HPDE6-E6E7 (cell line): ENCODE measurements at regions not wholly inside any gene's neighbourhood (a gene's known extent, or its start where the extent isn't known, plus 50 kb on each side); places are given as distances from the start of the nearest gene placed in this dataset.

Experiments
- DNase-seq: peaks from one replicate; pipeline ENCODE4 v3.0.0; 2011; ENCODE audit warnings: missing footprints; ENCODE audit errors: extremely low spot score

DNA sequence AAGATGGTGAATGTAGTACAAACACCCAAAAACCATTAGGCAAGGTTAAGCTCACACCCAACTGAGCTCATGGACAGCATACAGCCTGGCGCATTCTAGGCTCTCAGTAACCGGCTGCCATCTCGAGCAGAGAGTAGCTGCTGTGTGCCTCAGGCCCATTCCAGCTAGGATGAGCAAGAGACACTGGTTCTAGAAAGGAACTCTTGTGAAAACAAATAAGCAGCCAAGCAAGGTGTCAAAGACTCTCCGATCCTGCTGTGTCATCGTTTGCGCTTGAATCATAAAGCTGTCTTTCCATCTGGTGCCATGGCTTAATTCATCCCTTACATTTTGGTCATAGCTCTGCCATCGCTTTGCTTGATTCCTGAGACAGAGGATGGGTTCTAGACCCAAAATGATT is 135.4 kb upstream of the MSX2 start:
- DNase-seq = no peak

DNA sequence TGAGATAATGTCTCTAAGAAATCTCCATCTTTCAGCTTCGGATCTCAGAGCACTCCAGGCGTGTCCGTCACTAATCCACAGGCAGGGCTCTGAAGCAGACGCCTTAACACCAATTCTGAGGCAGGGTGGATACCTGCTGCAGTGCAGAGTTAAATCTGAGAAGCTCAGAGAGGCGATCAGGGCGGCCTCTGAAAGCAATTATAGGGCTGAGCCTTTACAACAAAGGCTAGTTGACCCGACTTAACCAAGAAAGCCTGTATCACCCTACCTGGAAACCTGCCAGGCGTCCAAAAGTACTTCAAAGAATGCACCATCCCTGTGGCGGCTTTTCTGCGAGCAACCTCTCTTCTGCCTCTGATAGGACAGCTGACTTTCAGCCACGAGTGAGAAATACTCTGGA is 134.8 kb upstream of the MSX2 start:
- DNase-seq = no peak

DNA sequence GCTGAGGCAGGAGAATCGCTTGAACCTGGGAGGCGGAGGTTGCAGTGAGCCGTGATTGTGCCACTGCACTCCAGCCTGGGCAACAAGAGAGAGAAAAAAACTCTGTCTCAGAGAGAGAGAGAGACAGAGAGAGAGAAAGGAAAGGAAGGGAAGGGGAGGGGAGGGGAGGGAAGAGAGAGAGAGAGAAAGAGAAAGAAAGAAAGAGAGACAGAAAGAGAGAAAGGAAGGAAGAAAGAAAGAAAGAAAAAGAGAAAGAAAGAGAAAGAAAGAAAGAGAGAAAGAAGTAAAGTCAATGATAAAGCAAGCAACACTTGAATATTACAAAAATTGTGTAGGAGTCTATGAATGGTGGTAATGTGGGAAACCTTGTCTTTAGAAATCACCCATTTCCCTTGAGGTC is 133.6 kb upstream of the MSX2 start:
- no peak for DNase-seq

DNA sequence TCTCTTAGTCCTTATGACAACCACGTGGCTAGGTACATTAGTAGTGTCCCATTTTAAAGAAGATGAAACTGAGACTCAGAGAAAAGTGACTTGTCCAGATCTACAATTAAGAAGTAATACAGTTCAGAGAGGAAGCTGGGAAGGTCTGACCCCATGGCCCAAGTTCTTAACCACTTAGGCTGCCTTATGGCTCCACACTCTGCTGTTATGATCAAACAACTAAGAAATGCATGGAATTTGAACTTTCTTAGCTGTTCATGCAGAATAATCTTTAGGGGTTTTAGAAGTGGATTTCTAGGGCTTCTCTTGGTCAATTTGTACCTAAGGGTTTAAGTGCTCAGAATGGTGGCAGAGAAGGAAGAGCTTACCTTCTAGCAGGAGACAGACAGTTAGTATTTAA is 128.0 kb upstream of the MSX2 start:
- no peak for DNase-seq

DNA sequence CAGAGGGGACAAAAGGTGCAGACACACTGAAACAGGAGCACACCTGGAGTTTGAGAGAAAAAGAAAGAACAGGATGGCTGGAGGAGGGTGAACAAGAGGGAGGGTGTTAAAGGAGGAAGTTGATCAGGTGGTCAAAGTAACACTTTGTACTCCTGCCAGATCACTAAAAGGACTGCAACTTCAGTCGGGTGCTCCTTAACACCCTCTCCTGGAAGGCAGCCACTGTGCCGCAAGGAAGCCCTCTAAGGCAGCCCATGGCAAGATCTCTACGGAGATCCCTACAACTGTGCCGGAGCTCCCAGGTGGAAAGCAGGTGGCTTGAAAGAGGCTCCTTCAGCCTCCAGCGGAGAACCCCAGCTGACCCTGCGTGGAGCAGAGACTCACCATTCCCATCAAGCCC is 124.4 kb upstream of the MSX2 start:
- DNase-seq = no peak

DNA sequence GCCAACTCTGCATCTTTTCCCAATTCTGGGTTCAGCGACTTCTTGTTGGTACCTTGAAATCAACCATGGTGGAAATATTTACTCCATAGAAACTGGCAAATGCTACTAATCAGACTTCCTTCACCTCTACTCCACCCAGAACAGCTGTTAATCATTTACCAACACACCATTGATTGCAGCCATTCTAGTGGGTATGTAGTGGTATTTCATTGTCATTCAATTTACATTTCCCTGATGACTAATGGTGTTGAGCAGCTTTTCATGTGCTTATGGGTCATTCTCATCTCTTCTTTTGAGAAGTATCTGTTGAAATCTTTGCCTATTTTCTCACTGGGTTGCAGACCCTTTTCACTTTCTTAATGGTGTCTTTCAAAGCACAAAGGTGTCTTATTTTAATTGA is 122.4 kb upstream of the MSX2 start:
- DNase-seq = no peak

DNA sequence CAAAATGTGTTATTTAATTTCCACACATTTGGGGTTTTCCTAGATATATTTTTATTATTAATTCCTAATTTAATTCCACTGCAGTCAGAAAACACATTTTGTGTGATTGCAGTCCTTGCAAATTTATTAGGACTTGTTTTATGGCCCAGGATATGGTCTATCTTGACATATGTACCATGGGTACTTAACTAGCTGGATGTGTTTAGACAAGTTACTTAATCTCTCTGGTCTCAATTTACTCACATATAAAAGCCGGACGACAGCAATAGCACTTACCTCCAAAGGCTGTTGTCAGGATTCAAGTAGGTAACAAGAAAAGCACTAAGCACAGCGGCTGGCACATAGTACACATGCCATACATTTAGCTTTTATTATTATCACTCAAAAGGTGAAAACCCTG is 118.2 kb upstream of the MSX2 start:
- no peak for DNase-seq

DNA sequence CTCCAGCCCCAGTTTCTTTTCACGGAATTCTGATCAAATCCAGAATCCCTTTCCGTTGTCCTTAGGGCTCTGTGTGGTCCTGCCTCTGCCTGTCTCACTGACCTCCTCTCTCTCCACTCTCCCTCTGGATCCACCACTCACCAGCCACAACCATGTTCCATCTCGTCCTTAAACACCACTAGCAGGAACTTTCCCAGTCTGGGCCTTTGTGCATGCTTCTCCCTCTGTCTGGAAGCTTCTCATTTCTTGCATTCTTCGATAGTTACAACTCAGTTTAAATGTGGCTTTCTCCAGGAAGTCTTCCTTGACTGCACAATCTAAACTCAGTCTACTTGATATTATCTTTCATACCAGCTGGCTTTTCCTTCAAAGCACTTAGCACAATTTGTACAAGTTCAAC is 117.7 kb upstream of the MSX2 start:
- no peak for DNase-seq

DNA sequence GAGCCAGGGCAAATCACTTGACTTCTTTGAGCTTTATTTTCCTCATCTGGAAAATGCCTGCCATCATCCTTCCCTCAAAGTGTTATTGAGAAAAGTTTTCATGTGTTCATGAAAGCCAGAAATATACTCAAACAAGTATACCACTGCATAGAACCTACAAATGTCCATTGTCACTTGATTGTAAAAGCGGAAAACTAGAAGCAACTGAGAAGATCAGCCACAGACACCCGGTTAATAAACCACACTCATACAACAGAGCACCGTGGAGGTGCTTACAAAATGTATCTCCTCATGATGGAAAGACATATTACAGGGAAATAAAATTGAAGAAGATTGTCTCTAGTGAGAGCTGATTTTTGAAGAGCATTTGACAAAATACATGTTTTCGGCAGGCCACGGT is 117.2 kb upstream of the MSX2 start:
- no peak for DNase-seq

DNA sequence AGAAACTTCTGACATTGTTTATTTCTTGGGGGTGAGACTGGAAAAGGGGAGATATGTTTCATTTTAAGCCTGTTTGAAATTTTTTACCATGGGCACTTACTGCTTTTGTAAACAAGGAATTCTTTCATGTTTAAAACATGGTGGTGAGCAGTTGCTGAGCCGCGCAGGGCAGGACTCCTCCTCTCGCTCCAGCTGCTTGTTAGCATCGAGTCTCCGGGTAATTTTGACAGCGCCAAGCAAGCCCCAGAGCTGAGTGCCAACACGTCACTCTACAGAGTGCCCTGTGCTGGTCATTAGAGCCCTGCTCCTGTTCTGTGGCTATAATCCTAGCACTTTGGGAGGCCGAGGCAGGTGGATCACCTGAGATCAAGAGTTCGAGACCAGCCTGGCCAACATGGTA is 116.5 kb upstream of the MSX2 start:
- no peak for DNase-seq

DNA sequence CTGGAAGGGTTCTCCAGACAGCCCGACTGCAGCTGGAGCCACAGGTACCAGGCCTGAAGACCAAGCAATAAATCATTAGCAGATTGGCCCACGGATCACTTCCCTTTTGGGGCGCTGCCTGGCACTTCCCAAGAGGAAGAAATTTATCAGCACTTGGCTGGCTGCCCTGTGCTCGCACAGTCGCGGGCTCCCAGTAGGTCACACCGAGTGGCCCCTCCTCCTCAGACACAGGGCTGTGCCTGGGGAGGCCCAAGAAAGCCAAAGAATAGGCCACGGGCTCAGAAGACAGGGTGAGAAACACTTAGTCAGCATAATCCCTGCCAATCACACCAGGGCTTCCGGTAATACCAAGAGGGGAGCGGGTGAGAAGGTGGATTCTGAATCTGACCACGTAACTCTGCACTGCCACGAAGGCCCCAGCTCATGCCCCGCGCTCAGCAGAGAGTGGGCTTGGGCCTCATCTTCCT is 115.7 kb upstream of the MSX2 start:
- no peak for DNase-seq

DNA sequence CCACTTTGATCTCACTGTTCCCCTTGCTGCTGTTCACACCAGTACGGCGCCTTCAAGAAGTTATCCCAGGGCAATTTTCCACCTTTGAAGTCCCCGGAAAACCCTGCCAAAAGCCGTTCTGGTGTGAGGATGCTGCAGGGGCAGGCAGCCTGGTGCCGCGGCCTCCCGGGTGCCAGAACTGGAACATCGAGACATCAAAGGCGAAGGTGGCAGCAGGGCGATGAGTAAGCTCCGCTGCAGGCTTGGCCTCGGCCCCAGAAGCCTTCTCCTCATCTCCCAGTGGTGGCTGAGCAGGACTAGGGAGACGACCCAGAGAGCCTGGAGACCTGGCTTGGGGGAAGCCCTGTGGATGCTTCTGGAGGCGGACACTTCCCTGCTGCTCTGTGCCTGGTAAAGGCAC is 115.3 kb upstream of the MSX2 start:
- no peak for DNase-seq

DNA sequence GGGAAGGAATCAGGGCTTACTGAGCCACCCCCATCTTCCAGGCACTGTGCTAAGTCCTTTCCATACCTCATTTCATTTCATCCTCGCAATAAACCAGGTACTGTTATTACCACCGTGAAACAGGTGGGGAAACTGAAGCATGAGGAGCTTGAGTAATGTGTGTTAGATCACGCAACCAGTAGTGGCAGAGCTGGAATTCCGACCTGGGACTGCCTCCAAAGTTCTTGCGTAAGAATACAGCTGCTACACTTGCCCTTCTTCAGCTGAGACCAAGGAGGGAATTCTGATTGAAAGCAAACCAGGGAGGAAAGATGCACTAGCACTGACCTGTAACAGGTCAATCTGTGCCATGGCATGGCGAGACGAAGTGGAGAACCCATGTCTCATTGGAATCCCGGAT is 113.4 kb upstream of the MSX2 start:
- DNase-seq = no peak

DNA sequence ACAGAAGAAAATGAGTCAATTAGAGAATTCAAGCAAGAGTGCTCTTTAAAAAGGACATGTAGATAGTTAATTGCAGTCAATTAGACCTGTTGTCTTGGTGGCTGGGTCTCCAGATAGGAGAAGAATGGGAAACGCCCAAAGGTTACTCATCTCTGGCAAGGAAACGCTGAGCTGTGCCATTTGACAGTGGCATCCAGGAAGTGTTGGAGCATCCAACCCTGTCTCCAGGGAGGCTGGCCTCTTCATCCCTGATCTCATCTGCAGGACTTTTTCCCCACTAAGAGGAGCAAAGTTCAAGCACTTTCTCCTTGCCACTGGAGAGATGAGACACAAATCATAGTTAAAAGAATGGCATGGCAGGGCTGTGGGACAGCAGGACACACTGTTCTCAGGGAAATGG is 111.7 kb upstream of the MSX2 start:
- DNase-seq = no peak

DNA sequence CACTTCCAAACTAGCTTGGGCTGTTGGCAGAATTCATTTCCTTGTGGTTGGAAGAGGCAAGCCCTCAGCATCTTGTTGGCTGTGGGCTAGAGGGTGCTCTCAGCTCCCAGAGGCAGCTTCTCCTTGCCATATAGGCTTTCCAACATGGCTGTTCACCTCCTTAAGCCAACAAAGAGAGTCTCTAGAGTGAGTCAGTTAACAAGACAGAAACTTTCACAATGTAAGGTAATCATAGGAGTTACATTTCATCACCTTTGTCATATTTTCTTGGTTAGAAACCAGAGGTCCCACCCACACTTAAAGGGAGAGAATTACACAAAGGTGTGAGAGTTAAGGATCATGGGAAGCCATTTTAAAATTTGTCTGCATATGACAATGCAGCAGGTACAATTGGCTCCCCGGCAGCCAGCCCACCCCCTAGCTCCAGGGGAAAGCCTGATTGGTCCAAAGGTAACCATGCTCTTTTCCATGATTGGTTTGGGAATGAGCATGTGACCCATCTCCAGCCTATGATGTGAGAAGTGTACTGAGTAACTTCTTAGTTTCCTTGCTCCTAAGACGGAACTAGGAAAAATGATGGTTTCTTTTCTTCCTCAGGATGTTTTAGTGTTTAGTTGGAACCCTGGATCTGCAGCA is 109.8 kb upstream of the MSX2 start:
- DNase-seq = no peak

DNA sequence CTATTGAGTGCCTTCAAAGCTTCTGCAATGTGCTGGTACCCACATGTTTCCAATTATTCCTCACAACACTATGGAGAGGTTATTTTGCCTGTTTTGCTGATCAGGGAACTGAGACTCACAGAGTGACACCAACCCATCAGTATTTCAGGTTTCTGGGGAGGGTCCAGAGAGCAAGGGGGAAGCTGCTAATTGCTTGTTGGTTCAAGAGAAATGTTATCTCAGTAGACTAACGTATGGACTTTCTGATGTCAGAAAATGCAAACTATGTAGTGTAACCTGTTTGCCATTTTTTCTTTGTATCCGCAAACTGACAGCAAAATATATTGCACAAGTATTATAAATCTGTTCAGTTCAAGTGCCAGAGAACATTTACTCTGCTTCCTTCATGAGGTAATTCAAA is 108.3 kb upstream of the MSX2 start:
- no peak for DNase-seq

DNA sequence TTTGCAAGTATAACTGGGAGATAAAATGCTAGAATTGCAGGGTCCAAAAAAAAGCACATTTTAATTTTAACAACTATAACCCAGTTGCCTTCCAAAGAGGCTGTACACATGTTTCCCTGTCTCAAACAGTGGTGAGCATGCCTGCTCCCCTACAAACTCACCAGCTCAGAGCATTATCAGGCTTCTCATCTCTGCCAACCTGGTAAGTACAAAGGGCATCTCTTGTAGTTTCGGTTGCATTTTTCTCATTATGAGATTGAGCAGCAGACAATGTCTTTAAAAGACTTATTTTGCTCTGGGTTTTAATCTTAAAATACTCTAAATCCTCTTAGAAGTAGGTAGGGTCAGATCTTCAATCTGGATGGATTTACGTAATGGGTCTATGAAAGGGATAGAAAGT is 107.1 kb upstream of the MSX2 start:
- no peak for DNase-seq

DNA sequence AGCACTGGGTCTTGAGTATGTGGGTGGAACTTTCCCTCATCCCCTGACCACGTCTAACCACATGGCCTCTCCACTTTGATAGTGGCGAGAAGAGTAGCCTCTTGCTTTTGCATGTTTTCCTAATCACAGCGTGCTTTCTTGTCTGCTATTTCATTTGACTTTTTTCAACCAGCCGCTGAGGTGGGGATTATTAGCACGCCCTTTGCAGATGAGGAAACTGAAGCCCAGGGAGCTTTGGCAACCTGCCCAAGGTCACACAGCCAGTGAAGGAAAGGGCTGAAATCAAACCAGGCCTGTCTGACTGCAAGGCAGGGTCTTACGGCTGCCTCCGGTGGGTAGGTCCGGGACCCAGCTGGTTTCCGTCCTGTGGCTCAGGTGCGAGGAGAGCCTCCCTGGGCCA is 106.5 kb upstream of the MSX2 start:
- no peak for DNase-seq

DNA sequence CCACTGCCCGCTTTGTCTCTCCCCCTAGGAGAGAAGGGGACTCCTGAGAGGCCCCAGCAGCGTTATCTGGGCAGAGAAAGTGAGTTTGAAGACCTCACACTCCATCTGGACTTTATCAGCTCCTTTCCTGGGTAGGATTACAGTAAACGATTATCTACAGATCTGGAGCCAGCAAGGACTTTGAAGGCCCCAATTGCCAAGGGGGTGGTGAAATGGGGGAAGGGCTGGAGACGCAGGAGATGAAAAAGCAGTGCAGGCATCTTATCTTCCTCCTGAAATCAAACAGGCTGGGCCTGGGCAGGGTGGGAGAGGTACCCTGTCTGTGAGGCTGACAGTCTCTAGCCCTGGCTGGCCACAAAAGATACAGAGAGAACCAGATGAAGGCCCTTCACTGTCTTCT is 105.8 kb upstream of the MSX2 start:
- no peak for DNase-seq

DNA sequence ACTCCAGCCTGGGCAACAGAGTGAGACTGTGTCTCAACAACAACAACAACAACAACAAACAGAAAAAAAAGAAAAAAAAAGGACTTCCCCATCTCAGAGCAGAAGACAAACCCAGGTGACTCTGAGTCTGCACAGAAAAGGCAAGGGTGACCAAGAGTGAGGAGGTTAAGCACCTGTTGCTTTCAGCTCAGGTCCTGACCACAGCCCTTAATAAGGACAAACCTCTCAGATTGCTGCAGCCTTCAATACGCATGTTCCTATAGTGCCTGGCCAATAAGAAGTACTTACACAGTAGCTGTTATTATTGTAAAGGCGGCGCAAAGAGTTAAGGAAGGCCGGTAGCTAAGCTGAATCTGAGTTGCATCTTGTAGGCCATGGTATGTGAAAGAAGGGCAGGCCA is 102.3 kb upstream of the MSX2 start:
- no peak for DNase-seq

DNA sequence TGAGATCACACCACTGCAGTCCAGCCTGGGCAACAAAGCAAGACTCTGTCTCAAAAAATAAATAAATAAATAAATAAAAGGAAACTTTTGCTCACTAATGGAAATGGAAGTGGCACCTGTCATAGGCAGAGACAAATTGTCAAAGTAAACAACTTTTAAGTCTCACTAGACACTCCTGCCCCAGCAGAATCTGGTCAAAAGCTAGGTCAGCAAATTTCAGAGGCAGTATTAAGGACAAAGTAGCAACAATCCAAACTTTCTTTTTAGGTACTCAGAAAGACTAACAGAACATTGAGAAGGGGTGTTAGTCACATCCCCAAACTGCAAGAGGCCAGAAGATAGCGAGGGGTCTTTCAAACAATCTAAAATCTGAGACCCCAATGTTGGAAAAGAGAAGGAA is 101.4 kb upstream of the MSX2 start:
- DNase-seq = no peak

DNA sequence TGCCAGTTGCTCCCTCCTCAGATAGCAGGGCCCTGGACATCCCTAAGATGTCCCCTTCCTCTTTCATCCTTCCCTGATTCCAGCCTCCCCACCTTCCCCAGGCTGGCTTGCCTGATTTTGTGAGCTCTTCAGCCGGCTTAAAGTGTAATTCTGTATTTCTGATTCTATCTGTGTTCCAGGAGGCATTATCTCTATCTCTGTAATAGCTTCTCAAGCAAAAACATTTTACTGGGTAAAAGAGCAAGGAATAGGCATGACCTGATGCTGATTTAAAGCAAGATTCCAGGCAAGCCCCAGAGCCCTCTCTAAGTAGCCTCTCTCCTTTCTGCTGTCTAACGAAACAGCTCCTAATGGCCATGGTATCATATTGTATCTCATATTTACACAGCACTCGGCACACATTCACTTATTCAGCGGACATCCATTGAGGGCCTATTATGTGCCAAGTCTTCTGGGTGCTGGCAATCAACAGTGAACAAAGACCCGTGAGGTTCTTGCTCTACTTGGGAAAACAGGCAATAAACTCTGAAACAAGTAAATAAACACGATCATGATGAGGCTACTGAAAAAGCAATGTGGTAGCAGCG is 100.9 kb upstream of the MSX2 start:
- DNase-seq = no peak

DNA sequence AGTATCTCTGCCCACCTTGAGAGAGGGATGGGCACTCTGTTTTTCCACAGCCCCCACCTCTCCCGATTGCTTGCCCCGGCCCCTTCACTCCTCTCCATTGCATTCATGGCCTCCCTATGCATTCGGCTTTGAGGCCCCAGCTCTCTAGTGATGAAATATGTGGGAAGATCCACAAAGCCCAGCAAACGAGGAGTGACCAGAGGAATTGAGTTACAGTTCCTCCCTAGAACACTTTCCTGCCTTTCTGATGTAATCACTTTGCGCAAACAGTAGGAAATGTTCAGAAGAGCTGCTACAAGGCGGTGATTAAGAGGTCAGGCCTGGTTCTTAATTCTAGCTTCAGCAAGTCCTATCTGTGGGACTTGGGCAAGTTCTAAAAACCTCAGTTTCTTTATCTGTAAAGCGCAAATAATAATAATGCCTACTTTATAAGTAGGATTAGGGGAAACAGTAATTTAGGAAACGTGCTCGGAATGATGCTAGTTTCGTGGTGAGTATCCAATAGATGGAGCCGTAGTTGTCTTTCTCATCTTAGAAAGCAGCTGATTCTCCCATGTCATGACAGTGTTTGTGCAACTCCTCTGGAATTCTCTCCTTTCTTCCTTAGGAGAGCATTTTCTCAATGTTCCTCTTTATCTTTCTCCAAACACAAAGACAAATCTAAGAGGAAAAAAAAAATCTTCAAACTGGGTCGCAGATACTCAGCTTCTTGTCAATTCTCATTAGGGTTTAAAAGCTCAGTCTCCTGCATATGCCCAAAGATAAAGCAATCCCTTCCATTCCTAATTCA is 99.5 kb upstream of the MSX2 start:
- no peak for DNase-seq
